Activated CD4-positive, alpha-beta T cell treated with anti-CD3 and anti-CD28 coated beads, Interleukin-2, amount 50 U/mL, for 1 hour (primary cell): ENCODE measurements at regions not wholly inside any gene's neighbourhood (a gene's known extent, or its start where the extent isn't known, plus 50 kb on each side); places are given as distances from the start of the nearest gene placed in this dataset.

Experiments
- DNase-seq: peaks from one replicate; pipeline ENCODE4 v3.0.0-alpha.2; 2020

DNA sequence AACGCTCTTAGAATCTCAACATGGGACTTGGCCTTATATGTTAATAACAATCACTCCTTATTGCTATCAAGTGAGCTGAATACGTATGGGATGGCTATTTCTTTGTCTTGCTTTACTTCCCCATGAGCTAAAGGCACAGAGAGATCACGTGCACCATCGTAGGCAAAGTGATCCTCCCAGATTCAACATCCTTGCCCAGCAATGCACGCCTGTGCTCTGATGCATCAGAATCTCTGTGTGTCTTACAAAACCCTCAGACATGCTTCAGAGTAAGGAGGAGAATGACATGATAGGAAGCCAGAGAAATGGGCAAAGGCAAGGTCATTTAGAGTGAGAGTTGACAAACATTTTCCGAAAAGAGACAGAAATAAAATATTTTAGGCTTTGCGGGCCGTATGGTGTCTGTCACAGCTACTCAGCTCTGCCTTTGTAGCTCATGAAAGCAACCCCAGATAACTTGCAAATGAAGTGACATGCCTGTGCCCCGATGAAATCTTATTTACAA is 277.6 kb upstream of the CDH4 start:
- DNase-seq, result no peak

- DNase-seq, result no peak
Observed at GRCh38 chr20:60976139-60976538, 275.9 kb upstream of the CDH4 start.

- no peak for DNase-seq
Observed at GRCh38 chr20:60976913-60977312, 275.1 kb upstream of the CDH4 start.

- DNase-seq, result no peak
Observed at GRCh38 chr20:60977901-60978300, 274.2 kb upstream of the CDH4 start.

DNA sequence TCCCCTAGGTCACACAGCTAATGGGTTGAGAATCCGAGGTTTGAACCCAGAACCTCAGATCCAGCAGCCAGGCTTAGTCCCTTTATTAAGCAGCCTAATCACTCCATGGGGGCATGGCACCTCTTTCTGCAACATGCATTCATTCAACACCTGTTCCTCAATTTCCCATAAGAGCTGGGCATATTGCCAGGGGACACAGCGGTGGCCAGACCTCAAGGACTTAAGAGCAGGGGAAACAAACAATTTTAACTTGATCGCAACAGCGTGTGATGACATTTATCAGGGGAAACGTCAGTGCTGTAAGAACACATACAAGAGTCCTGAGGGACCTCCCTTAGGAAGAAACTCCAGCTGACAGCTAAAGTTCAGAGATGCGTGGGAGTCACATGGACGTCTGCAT is 267.4 kb upstream of the CDH4 start:
- DNase-seq, result no peak

DNA sequence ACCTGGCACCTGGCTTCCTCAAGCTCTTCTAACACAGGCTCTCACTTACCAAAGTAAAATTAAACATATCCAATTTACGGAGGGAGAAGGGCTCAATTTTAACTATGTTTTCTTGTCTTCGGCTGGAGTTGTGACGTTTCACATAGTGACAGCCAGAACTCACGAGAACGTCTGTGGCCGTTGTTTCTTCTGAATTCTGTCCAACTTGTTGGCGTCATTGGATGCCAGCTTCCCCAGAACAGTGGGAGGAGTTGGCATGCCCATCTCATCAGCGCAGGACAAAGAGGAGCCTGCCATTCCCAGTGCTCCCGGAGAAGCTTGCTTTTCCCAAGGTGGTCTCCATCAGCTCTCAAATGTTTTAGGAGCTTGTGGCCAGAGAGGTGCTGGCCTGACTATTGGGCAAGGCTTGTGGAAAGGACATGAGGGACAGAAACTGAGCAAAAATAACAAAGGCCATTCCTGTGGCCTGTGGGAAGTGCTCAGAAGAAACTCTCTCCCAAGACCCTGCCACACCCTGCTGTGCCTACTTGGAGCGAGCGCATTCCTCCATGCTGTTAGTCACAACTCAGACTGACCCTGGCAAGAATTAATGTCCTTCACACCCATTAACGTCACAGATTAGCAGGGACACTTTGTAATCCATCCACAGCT is 265.4 kb upstream of the CDH4 start:
- no peak for DNase-seq

DNA sequence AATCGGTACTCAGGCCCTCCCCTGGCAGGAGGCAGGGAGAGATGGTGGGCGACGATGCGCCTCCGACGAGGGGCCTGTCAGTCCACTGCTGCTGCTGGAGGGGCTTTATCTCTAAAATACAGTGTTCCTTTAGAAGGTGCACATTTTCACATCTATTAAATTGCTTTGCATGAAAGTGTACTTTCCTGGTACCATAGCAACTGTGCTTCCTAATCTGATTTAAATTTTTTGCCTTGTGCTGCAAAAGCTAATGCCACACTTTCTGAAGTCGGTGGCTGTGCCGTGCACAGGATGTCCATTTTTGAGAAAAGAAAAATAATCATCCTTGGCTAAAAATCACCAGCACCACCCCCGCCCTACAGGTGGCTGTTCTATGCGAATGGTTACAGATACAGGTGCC is 262.0 kb upstream of the CDH4 start:
- DNase-seq, result no peak

DNA sequence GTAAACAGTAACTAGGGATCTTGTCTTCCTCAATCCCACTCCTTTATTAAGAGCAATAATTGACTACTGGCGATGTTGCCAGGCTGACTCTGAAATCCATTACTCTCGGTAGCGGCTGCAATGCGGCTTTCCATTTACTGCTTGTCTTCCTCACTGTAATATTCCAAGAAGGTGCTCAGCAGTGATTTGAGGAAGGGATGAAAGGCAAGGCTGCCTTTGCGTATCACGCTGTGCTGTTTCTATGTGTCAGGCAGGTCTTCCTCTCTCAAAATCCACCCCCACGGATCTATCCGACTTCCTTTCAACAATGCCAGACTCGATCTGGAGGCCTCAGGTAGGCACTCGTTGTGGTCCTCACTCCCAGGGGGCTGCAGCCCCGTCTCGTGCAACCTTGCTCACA is 261.4 kb upstream of the CDH4 start:
- DNase-seq, result no peak

DNA sequence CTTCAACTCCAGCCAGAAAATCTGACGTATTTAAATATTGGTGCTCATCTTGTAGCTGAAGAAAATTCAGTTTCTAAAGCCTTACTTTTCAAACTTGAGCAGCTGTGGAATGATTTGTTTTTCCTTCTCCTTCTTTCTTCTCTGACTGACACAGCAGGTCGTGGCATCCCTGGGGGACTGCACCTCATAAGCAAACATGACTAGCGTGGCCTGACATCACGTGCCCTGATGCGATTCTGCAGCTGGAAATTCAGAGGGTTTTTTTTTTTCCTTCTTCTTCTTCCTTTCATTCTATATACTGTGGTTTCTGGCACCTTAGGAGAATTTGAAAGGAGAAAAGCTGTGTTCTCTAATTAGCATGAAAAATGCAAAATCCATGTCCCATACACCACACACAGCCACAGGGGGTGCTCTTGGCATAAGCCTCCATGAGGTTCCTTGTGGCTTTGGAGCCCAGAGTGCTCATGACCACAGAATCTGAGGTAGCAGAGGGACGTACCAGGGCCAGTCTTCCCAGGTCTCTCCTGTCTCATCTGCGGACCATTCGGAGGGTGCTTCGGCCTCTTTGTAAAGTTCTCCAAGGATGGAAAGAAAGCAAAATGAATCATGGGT is 258.5 kb upstream of the CDH4 start:
- DNase-seq, result no peak

- DNase-seq, result no peak
Observed at GRCh38 chr20:60999250-60999649, 252.8 kb upstream of the CDH4 start.

DNA sequence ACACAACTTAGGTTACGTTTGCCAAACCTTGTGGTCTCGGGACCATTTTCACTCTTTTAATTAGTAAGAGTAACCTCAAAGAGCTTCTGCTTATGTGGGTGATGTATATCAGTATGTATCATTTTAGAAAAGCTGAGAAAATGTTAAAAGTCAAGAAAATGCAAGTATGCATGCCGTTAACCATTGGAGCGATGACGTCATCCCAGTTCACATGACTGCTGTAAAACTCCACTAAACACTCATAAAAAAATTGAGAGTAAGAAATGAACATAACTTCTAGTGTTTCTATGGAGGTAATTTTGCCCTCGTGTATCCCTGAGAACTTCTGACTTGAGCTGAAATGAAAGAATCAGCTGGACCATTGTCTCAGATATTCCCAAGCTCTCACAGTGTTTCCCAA is 250.0 kb upstream of the CDH4 start:
- no peak for DNase-seq

GRCh38 chr20:61014491-61014890 is 237.6 kb upstream of the CDH4 start:
- DNase-seq, result no peak

GRCh38 chr20:61015602-61016001 is 236.5 kb upstream of the CDH4 start:
- no peak for DNase-seq

GRCh38 chr20:61019322-61019721 is 232.7 kb upstream of the CDH4 start:
- DNase-seq, result no peak

GRCh38 chr20:61023612-61024011 is 228.4 kb upstream of the CDH4 start:
- no peak for DNase-seq

DNA sequence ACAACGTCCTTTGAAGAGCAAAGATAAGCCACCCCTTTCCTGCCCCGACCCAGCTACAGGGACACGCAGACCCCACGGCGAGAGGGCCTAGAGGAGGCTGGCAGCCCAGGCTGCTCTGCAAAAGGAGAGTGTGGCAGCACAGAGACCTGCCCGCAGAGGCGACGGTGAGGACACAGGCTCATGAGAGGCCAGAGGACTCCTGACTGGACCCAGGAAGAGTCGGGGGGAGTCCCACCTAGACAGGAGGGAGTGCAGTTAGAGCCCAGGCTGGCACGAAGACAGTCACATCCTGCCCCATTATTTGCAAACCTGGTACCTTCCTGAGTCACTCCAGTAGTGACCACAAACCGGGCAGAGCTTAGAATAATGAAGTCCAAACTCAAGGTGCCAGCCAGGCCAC is 227.7 kb upstream of the CDH4 start:
- DNase-seq, result no peak

DNA sequence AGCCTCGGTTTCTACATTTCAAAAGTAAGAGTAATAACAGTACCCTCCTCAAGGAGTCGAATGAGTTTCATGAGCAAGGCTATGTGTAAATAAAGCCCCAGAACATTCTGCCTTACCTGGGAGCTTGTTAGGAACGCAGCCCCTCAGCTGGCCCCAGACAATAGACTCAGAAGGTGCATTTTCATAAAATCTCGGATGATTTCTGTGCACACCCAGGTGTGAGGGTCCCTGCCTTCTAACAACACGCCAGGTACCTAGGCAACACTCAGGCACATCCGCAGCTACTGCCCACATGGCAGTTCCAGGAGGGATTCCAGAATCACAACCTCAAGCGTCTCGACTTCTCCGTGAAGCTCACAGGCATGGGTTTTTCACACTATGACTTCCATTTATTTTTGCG is 226.5 kb upstream of the CDH4 start:
- no peak for DNase-seq

- DNase-seq, result no peak
Observed at GRCh38 chr20:61026173-61026572, 225.9 kb upstream of the CDH4 start.

- DNase-seq, result no peak
Observed at GRCh38 chr20:61026731-61027130, 225.3 kb upstream of the CDH4 start.

- no peak for DNase-seq
Observed at GRCh38 chr20:61027218-61027617, 224.8 kb upstream of the CDH4 start.

- no peak for DNase-seq
Observed at GRCh38 chr20:61030130-61030529, 221.9 kb upstream of the CDH4 start.

DNA sequence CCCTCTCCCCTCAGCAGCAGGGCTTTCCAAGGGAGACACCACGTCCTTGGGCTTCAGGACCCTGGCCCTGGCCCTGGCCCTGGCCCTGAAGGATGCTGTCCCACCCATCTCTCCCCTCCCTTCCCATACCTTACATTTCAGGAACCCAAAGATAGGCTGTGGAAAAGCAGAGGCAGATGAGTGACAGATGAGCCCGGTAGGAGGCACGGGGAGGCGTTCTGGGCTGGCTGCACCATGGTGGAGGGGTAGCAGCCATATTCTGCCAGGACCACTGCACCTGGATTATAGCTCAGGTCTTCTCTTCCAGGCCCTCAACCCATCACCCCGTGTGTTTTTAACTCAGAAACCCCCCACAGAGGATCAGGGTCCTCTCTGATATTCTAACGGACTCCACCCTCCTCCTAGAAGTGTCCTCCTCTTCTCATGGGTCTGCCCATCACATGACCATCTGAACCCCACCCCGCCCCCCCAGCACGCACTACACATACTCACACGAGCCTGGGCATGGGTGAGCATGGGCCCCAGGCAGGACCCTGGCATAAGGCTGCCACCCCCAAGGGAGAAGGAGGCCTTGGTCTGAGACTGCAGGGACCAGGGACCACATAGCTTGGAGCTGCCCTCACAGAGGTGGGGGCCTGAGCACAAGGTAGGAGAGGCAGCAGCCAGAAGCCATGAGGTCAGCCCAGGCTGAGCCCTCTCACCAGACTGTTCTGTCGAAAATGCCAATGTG is 220.8 kb upstream of the CDH4 start:
- DNase-seq, result no peak

- DNase-seq, result no peak
Observed at GRCh38 chr20:61037498-61037897, 214.6 kb upstream of the CDH4 start.

DNA sequence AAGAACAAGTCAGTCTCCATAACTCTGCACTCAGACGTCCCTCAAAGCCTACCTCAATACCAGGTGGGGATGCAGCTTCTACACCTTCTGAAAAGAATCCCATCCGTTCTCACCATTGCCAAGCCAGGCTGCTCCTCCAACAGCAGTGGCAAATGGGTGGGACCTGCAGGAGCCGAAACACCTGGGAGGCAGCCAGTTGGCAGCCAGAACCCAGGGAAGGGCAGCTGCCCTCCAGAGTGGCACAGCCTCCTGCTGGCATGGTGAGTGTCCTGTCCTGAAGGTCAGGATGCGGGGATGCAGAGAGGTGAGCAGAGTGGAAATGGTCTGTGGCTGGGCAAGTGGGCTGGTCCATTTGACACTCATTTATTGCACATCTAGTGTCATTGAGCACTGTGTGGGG is 210.6 kb upstream of the CDH4 start:
- no peak for DNase-seq
